HCT116 (cell line): ENCODE measurements at regions not wholly inside any gene's neighbourhood (a gene's known extent, or its start where the extent isn't known, plus 50 kb on each side); places are given as distances from the start of the nearest gene placed in this dataset.

ENCODE experiments used
- ATAC-seq: fragments of 200-7000 bp; cut with Tn5 transposase; 2 replicates; pipeline ENCODE4 v1.9.1; 2020; ENCODE audit warnings: mild to moderate bottlenecking, moderate library complexity
- BruUV-seq: library from RNA; stranded (reverse); fragments of 400-500 nt; replicated peaks from 2 replicates; lab custom pipeline; 2021; lab: Mats Ljungman, UMichigan
- CTCF ChIA-PET: fragments of 300-600 bp; sonication (Branson Sonifier 250); formaldehyde crosslinking; loops from one replicate; lab custom pipeline; 2021; ENCODE audit warnings: antibody characterized with exemption; lab: Charles Lee
- POLR2A ChIA-PET: fragments of 300-600, 350-600 bp; sonication (Branson Sonifier 250); formaldehyde crosslinking; loops from one replicate; lab custom pipeline; 2021; ENCODE audit warnings: antibody characterized with exemption; lab: Charles Lee
- RAD21 ChIA-PET, 2 experiments: fragments of 300-600 bp; sonication (Branson Sonifier 250); formaldehyde crosslinking; loops; one replicate each; lab custom pipeline; 2023; ENCODE audit warnings: low total read pairs in 2 of 2; ENCODE audit not compliant: uncharacterized antibody in 2 of 2, unreplicated experiment in 2 of 2, low non-redundant PET in 1 of 2; lab: Charles Lee
- DNase-seq: peaks from one replicate; pipeline ENCODE4 v3.0.0-alpha.2; 2010; ENCODE audit warnings: low read depth, low spot score
- H2AFZ ChIP-seq: fragments of 200-600 bp; shearing (Covaris generic), sonication (generic); 2 replicates; pipeline ENCODE4 v1.6.1; 2017; ENCODE audit warnings: low read depth, mixed run types, mixed read lengths, antibody characterized with exemption, low read length; ENCODE audit not compliant: poor library complexity, severe bottlenecking
- H3K27ac ChIP-seq: 2 replicates; pipeline ENCODE4 v1.5.1; 2012; ENCODE audit warnings: low read depth, low read length
- H3K27me3 ChIP-seq: fragments of 200-600 bp; sonication (generic); 2 replicates; pipeline ENCODE4 v1.6.1; 2016; ENCODE audit warnings: mixed run types, low read length, mixed read lengths; ENCODE audit not compliant: insufficient read depth
- H3K36me3 ChIP-seq, 2 experiments: fragments of 200-500 bp in 1 of 2; fragments of 200-600 bp in 1 of 2; sonication (Bioruptor generic) in 1 of 2; sonication (generic) in 1 of 2; 2 replicates each; pipeline versions ENCODE4 v1.5.1 to v1.6.1; 2014 to 2016; ENCODE audit warnings: low read length in 2 of 2, inconsistent platforms in 1 of 2, mixed read lengths in 1 of 2, mixed run types in 1 of 2; ENCODE audit not compliant: insufficient read depth in 2 of 2, control insufficient read depth in 1 of 2
- H3K4me1 ChIP-seq, 2 experiments: fragments of 200-600 bp in 1 of 2; sonication (generic) in 1 of 2; 2 replicates each; pipeline versions ENCODE4 v1.5.1 to v1.6.1; 2012 to 2017; ENCODE audit warnings: low read length in 2 of 2, inconsistent platforms in 1 of 2, mild to moderate bottlenecking in 1 of 2, mixed read lengths in 1 of 2, mixed run types in 1 of 2, moderate library complexity in 1 of 2; ENCODE audit not compliant: insufficient read depth in 2 of 2, control insufficient read depth in 1 of 2
- H3K4me2 ChIP-seq: fragments of 200-600 bp; sonication (generic); 2 replicates; pipeline ENCODE4 v1.6.1; 2017; ENCODE audit warnings: mixed run types, low read length, mixed read lengths
- H3K4me3 ChIP-seq, 2 experiments: fragments of 200-600 bp in 1 of 2; sonication (generic) in 1 of 2; replicated peaks in 1 of 2; 2 replicates each; pipeline ENCODE4 v1.5.1; 2011 to 2016; ENCODE audit warnings: low read length in 2 of 2, control low read depth in 1 of 2, low read depth in 1 of 2, mild to moderate bottlenecking in 1 of 2, mixed read lengths in 1 of 2, mixed run types in 1 of 2
- H3K79me2 ChIP-seq: fragments of 200-600 bp; sonication (generic); 2 replicates; pipeline ENCODE4 v1.6.1; 2017; ENCODE audit warnings: mild to moderate bottlenecking, mixed run types, low read length, moderate library complexity, mixed read lengths; ENCODE audit not compliant: insufficient read depth
- H3K9ac ChIP-seq: fragments of 200-600 bp; sonication (generic); 2 replicates; pipeline ENCODE4 v1.6.1; 2016; ENCODE audit warnings: low read length, mixed read lengths
- H3K9me2 ChIP-seq: fragments of 200-600 bp; sonication (generic), shearing (Covaris generic); 2 replicates; pipeline ENCODE4 v1.6.1; 2017; ENCODE audit warnings: mixed run types, mild to moderate bottlenecking, moderate library complexity; ENCODE audit not compliant: insufficient read depth
- H3K9me3 ChIP-seq, 2 experiments: fragments of 200-500 bp in 1 of 2; fragments of 200-600 bp in 1 of 2; sonication (Bioruptor generic) in 1 of 2; sonication (generic) in 1 of 2; 2 replicates each; pipeline ENCODE4 v1.6.1; 2014 to 2017; ENCODE audit warnings: low read length in 2 of 2, mixed read lengths in 2 of 2, inconsistent platforms in 1 of 2, low read depth in 1 of 2, mild to moderate bottlenecking in 1 of 2, mixed run types in 1 of 2, moderate library complexity in 1 of 2; ENCODE audit not compliant: control insufficient read depth in 1 of 2, insufficient read depth in 1 of 2
- H4K20me1 ChIP-seq: fragments of 200-600 bp; sonication (generic), shearing (Covaris generic); 2 replicates; pipeline ENCODE4 v1.6.1; 2017; ENCODE audit warnings: mixed run types, mild to moderate bottlenecking, moderate library complexity; ENCODE audit not compliant: insufficient read depth
- CBX3 ChIP-seq: IDR thresholded peaks from 2 replicates; pipeline ENCODE4 v1.6.1; 2012; ENCODE audit warnings: low read depth
- CEBPB ChIP-seq: IDR thresholded peaks from 2 replicates; pipeline ENCODE4 v1.6.1; 2012; ENCODE audit warnings: low read depth
- EGR1 ChIP-seq: IDR thresholded peaks from 2 replicates; pipeline ENCODE4 v1.6.1; 2012; ENCODE audit warnings: low read depth
- ELF1 ChIP-seq: IDR thresholded peaks from 2 replicates; pipeline ENCODE4 v1.6.1; 2012; ENCODE audit warnings: low read depth, borderline replicate concordance
- EZH2 ChIP-seq: fragments of 200-600 bp; sonication (generic); IDR thresholded peaks from 2 replicates; pipeline ENCODE4 v1.6.1; 2017; ENCODE audit warnings: antibody characterized with exemption, mixed run types
- JUND ChIP-seq: IDR thresholded peaks from 2 replicates; pipeline ENCODE4 v1.6.1; 2012
- POLR2AphosphoS5 ChIP-seq: IDR thresholded peaks from 2 replicates; pipeline ENCODE4 v1.6.1; 2011; ENCODE audit warnings: mild to moderate bottlenecking, low read depth, low read length, moderate library complexity
- RAD21 ChIP-seq: IDR thresholded peaks from 2 replicates; pipeline ENCODE4 v1.6.1; 2012; ENCODE audit warnings: low read depth, mild to moderate bottlenecking
- SRF ChIP-seq: IDR thresholded peaks from 2 replicates; pipeline ENCODE4 v1.6.1; 2012; ENCODE audit warnings: low read depth
- YY1 ChIP-seq: IDR thresholded peaks from 2 replicates; pipeline ENCODE4 v1.6.1; 2011; ENCODE audit warnings: low read length, low read depth, moderate library complexity, mild to moderate bottlenecking; ENCODE audit not compliant: insufficient replicate concordance; ENCODE audit errors: extremely low read depth
- ZFX ChIP-seq: fragments of 450-650 bp; IDR thresholded peaks from 2 replicates; pipeline ENCODE4 v1.6.1; 2017
- intact Hi-C: fragments of 100-400 bp; cut with micrococcal nuclease; formaldehyde crosslinking; loops from 2 replicates; pipeline ENCODE4 v1.10.0; 2022
- TF ChIP-seq, protein P1 (sequence below): IDR thresholded peaks from 2 replicates; pipeline ENCODE4 v1.6.1; 2011; ENCODE audit warnings: mild to moderate bottlenecking, low read length, moderate library complexity; ENCODE audit not compliant: insufficient replicate concordance; ENCODE audit errors: extremely low read depth
- TF ChIP-seq, protein P2 (sequence below), 3 experiments: fragments of 200-600 bp in 1 of 3; sonication (generic) in 1 of 3; IDR thresholded peaks in 2 of 3; conservative IDR thresholded peaks in 1 of 3; 2 replicates each; pipeline ENCODE4 v1.5.1; 2012 to 2017; ENCODE audit warnings: low read depth in 2 of 3, low read length in 2 of 3, antibody characterized with exemption in 1 of 3, borderline replicate concordance in 1 of 3, control low read depth in 1 of 3, mild to moderate bottlenecking in 1 of 3, mixed read lengths in 1 of 3, mixed run types in 1 of 3, moderate library complexity in 1 of 3; ENCODE audit not compliant: insufficient read depth in 1 of 3
- TF ChIP-seq, protein P3 (sequence below): IDR thresholded peaks from 2 replicates; pipeline ENCODE4 v1.6.1; 2012

DNA sequence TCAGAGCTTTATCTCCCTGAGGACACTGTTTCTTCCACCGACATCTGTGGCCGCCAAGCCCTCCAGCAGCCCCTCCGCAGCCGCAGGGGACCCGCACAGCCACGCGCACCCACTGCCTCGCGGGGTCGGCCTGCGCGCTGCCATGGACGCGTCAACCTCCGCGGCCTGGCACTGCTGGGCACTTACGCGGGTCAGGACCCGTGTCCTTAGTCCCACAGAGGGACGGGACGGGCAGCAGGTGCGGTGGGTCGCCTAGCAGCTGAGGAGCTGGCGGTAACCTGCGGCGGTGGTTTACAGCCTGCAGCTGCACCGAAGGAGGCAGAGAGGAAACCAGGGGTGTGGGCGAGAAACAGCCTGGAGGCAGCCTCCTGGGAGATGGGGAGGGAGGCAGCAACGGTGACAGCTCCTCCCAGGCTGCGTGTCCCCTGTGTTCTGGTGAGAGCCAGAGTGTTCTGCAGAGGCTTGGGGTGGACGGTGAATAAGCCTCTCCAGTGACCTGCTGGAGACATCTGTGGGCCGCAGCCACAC, 61.3 kb downstream of the SEC61G start:
- CTCF ChIA-PET = no interaction called here
- TF ChIP-seq CBX3 (no peak), ELF1 (no peak), ZFX (no peak), CEBPB (no peak), RAD21 (no peak), YY1 (no peak), SRF (no peak), POLR2AphosphoS5 (no peak), EZH2 (no peak), JUND (no peak), EGR1 (no peak)
- TF ChIP-seq, protein P1, sequence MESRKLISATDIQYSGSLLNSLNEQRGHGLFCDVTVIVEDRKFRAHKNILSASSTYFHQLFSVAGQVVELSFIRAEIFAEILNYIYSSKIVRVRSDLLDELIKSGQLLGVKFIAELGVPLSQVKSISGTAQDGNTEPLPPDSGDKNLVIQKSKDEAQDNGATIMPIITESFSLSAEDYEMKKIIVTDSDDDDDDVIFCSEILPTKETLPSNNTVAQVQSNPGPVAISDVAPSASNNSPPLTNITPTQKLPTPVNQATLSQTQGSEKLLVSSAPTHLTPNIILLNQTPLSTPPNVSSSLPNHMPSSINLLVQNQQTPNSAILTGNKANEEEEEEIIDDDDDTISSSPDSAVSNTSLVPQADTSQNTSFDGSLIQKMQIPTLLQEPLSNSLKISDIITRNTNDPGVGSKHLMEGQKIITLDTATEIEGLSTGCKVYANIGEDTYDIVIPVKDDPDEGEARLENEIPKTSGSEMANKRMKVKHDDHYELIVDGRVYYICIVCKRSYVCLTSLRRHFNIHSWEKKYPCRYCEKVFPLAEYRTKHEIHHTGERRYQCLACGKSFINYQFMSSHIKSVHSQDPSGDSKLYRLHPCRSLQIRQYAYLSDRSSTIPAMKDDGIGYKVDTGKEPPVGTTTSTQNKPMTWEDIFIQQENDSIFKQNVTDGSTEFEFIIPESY = no peak
- TF ChIP-seq, protein P2, sequence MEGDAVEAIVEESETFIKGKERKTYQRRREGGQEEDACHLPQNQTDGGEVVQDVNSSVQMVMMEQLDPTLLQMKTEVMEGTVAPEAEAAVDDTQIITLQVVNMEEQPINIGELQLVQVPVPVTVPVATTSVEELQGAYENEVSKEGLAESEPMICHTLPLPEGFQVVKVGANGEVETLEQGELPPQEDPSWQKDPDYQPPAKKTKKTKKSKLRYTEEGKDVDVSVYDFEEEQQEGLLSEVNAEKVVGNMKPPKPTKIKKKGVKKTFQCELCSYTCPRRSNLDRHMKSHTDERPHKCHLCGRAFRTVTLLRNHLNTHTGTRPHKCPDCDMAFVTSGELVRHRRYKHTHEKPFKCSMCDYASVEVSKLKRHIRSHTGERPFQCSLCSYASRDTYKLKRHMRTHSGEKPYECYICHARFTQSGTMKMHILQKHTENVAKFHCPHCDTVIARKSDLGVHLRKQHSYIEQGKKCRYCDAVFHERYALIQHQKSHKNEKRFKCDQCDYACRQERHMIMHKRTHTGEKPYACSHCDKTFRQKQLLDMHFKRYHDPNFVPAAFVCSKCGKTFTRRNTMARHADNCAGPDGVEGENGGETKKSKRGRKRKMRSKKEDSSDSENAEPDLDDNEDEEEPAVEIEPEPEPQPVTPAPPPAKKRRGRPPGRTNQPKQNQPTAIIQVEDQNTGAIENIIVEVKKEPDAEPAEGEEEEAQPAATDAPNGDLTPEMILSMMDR (IDR thresholded peaks at IDR 0.05 in 2 of 3, conservative IDR thresholded peaks at IDR 0.05 in 1 of 3; ENCODE audit: borderline replicate concordance in 1 of 3, insufficient read depth in 1 of 3, low read depth in 2 of 3, low read length in 2 of 3) = no peak
- TF ChIP-seq, protein P3, sequence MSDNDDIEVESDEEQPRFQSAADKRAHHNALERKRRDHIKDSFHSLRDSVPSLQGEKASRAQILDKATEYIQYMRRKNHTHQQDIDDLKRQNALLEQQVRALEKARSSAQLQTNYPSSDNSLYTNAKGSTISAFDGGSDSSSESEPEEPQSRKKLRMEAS = no peak
- TF ChIP-seq, all 23 proteins: peak for 0
- Histone ChIP-seq H3K79me2 (no peaks in the 10 kb centered on the region), H3K27me3 (no peaks in the 10 kb centered on the region), H3K4me3 (no peak overlapping the region), H3K27ac (no peak overlapping the region), H3K4me2 (no peak overlapping the region), H3K36me3 (no peaks in the 10 kb centered on the region), H3K9me3 (no peaks in the 10 kb centered on the region), H3K9me2 (no peaks in the 10 kb centered on the region), H3K4me1 (no peaks in the 10 kb centered on the region), H3K9ac (no peak overlapping the region), H4K20me1 (no peaks in the 10 kb centered on the region), H2AFZ (no peak overlapping the region)
- intact Hi-C loops = no loop called here
- ChIA-PET POLR2A (no interaction called here), RAD21 (no interaction called here)
- DNase-seq (no peak), ATAC-seq (no peak)
- BruUV-seq = no TSS peak
